ENCODE measurements at regions not wholly inside any gene's neighbourhood (a gene's known extent, or its start where the extent isn't known, plus 50 kb on each side); places are given as distances from the start of the nearest gene placed in this dataset.

GRCh38 chr1:55654171-55654570, 439.0 kb upstream of the USP24 start:
- ATAC-seq (no peak), DNase-seq (no peak)
- Histone ChIP-seq H3K36me3 (replicated peaks in 1 of 2; ENCODE audit: insufficient read depth in 1 of 2, low read depth in 2 of 2) (no peaks in the 10 kb centered on the region), H3K27me3 (no peaks in the 10 kb centered on the region), H3K4me1 (no peaks in the 10 kb centered on the region), H3K4me3 (no peak overlapping the region), H3K27ac (no peak overlapping the region), H3K9me3 (no peaks in the 10 kb centered on the region)
- TF ChIP-seq POLR2A (IDR thresholded peaks at IDR 0.05) (no peak), CTCF (IDR thresholded peaks at IDR 0.05) (no peak)
- intact Hi-C loops (cut with DNase I) = no loop called here

- Histone ChIP-seq H3K9me3 (no peaks in the 10 kb centered on the region), H3K36me3 (replicated peaks in 1 of 2; ENCODE audit: insufficient read depth in 1 of 2, low read depth in 2 of 2) (no peaks in the 10 kb centered on the region), H3K4me1 (no peaks in the 10 kb centered on the region), H3K4me3 (no peak overlapping the region), H3K27me3 (no peaks in the 10 kb centered on the region), H3K27ac (no peak overlapping the region)
- intact Hi-C loops (cut with DNase I) = no loop called here
- no peak for TF ChIP-seq POLR2A (IDR thresholded peaks at IDR 0.05)
- TF ChIP-seq CTCF (IDR thresholded peaks at IDR 0.05) = no peak
- ATAC-seq (no peak), DNase-seq (no peak)
- WGBS, 2 donors = 56 to 69% methylated on average over 3 of the region's 3 CpGs
Observed at GRCh38 chr1:55650444-55650843, 435.3 kb upstream of the USP24 start.

- ATAC-seq = no peak
- 100% methylated on average over 1 of the region's 1 CpG for WGBS, 2 donors
- Histone ChIP-seq H3K27ac (no peak overlapping the region), H3K4me3 (no peak overlapping the region), H3K36me3 (replicated peaks in 1 of 2; ENCODE audit: insufficient read depth in 1 of 2, low read depth in 2 of 2) (no peaks in the 10 kb centered on the region), H3K4me1 (no peaks in the 10 kb centered on the region), H3K9me3 (no peaks in the 10 kb centered on the region), H3K27me3 (no peaks in the 10 kb centered on the region)
- no peak for TF ChIP-seq CTCF (IDR thresholded peaks at IDR 0.05)
- no peak for TF ChIP-seq POLR2A (IDR thresholded peaks at IDR 0.05)
- intact Hi-C loops (cut with DNase I) = no loop called here
- no peak for DNase-seq
Observed at GRCh38 chr1:55646181-55646580, 431.0 kb upstream of the USP24 start.

GRCh38 chr1:55645270-55645669, 430.1 kb upstream of the USP24 start:
- Histone ChIP-seq H3K9me3 (no peaks in the 10 kb centered on the region), H3K4me3 (no peak overlapping the region), H3K4me1 (no peaks in the 10 kb centered on the region), H3K27me3 (no peaks in the 10 kb centered on the region), H3K27ac (no peak overlapping the region), H3K36me3 (replicated peaks in 1 of 2; ENCODE audit: insufficient read depth in 1 of 2, low read depth in 2 of 2) (no peaks in the 10 kb centered on the region)
- DNase-seq (no peak), ATAC-seq (no peak)
- TF ChIP-seq POLR2A (IDR thresholded peaks at IDR 0.05) (no peak), CTCF (IDR thresholded peaks at IDR 0.05) (no peak)
- intact Hi-C loops (cut with DNase I) = no loop called here
- 85 to 93% methylated on average over 5 of the region's 5 CpGs for WGBS, 2 donors

GRCh38 chr1:55641947-55642346, 426.8 kb upstream of the USP24 start:
- H3K27me3 ChIP-seq = no peaks in the 10 kb centered on the region
- no peak for TF ChIP-seq CTCF (IDR thresholded peaks at IDR 0.05)
- TF ChIP-seq POLR2A (IDR thresholded peaks at IDR 0.05) = no peak
- no peaks in the 10 kb centered on the region for H3K4me1 ChIP-seq
- H3K4me3 ChIP-seq = no peak overlapping the region
- 81 to 95% methylated on average over 1 of the region's 1 CpG for WGBS, 2 donors
- intact Hi-C loops (cut with DNase I) = no loop called here
- no peak for ATAC-seq
- no peak overlapping the region for H3K27ac ChIP-seq
- DNase-seq = no peak
- H3K9me3 ChIP-seq = no peaks in the 10 kb centered on the region
- H3K36me3 ChIP-seq (replicated peaks in 1 of 2; ENCODE audit: insufficient read depth in 1 of 2, low read depth in 2 of 2) = no peaks in the 10 kb centered on the region
